H54 (cell line): ENCODE measurements at regions not wholly inside any gene's neighbourhood (a gene's known extent, or its start where the extent isn't known, plus 50 kb on each side); places are given as distances from the start of the nearest gene placed in this dataset.

ENCODE experiments used
- DNase-seq: peaks from one replicate; pipeline ENCODE4 v3.0.0; 2011; ENCODE audit warnings: low spot score, mixed read lengths; ENCODE audit not compliant: insufficient read length
- FAIRE-seq: peaks from 3 replicates; lab custom pipeline; 2011; peaks lifted over from hg19 to GRCh38; lab: Jason Lieb, UNC
- POLR2A ChIP-seq: IDR thresholded peaks from 2 replicates; pipeline ENCODE4 v1.6.1; 2011; ENCODE audit warnings: low read depth, mild to moderate bottlenecking, low read length

DNA sequence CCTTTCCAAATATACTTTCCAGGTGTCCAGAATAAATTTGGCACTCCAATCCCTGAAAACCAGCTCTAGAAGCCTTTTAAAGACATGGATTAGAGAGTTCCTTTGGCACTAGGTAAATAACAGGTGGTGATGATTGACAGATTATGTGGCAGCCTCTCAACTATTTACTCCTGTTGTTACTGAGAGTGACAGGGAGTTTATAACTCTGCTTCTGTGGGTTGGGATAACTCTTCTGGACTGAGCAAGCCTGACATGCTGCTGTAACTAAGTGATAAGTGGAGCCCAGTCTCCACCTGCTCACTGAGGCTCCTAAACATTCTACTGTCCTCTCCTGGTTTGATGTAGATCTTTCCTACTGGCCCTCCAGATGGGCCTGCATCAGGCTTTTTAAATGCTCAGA is 693.2 kb upstream of the FTMT start:
- FAIRE-seq = no peak
- no peak for DNase-seq
- TF ChIP-seq POLR2A = no peak

DNA sequence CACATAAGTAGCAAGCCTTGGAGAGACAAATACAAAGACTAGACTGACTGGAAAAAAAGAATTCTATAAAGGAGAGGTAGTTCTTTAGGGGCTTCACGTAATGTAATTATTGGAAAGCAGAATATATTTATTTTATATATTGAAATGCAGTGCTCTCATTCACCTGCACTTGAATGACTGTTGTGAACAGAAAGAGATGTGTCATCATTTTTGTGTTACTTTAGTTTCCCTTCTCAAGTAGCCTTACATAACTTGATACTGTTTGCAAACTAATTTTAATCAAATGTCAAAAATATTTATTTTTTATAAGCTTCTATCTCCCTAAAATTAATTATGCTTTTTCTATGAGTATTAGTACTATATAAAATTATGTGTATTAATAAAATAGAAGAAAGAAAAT is 691.1 kb upstream of the FTMT start:
- TF ChIP-seq POLR2A = no peak
- no peak for DNase-seq
- no peak for FAIRE-seq

DNA sequence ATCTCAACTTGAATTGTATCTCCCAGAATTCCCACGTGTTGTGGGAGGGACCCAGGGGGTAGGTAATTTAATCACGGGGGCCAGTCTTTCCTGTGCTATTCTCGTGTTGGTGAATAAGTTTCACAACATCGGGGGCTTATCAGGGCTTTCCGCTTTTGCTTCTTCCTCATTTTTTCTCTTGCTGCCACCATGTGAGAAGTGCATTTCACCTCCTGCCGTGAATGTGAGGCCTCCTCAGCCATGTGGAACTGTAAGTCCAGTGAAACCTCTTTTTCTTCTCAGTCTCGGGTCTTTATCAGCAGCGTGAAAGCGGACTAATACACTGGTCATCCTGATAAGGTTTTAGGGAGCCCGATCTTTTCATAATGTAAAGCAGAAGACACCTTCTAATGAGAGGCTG is 687.0 kb upstream of the FTMT start:
- DNase-seq = no peak
- FAIRE-seq = no peak
- no peak for TF ChIP-seq POLR2A

DNA sequence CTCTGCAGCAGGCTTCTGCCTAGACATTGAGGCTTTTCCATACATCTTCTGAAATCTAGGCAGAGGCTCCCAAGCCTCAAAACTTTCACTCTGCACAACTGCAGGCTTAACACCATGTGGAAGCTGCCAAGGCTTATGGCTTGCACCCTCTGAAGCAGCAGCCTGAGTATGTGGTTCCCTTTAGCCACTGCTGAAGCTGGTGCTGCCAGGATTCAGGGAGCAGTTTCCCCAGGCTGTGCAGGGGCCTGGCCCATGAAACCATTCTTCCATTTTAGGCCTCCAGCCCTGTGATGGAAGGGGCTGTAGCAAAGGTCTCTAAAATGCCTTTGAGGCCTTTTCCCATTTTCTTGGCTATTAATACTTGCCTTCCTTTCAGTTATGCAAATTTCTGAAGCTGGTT is 680.3 kb upstream of the FTMT start:
- no peak for TF ChIP-seq POLR2A
- FAIRE-seq = no peak

DNA sequence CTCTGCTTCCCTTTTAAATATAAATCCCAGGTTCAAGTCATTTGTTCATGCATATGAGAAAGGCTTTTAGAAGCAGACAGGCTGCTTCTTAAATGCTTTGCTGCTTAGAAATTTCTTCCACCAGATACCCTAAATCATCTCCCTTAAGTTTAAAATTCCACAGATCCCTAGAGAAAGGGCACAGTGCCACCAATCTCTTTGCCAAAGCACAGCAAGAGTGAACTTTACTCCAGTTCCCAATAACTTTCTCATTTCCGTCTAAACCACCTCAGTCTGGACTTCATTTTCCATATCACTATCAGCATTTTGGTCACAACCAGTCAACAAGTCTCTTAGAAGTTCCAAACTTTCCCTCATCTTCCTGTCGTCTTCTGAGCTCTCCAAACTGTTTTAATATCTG is 679.8 kb upstream of the FTMT start:
- FAIRE-seq = no peak
- no peak for DNase-seq
- no peak for TF ChIP-seq POLR2A

More for the DNA sequence above, 680.3 kb upstream of the FTMT start:
- DNase-seq = no peak

DNA sequence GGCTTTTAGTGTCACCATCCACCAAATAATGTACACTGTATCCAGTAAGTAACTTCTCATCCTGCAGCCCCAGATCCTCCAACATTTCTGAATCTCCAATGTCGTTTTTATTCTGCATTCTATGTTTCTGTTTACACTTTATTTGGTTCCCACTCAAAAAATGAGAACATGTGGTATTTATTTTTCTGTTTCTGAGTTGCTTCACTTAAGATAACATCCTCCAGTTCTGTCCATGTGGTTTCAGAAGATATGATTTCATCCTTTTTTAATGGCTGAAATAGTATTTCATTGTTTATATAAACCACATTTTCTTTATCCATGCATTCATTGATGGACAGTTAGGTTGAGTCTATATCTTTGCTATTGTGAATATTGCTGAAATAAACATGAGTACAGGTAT is 677.3 kb upstream of the FTMT start:
- FAIRE-seq (no peak), DNase-seq (no peak)
- no peak for TF ChIP-seq POLR2A

DNA sequence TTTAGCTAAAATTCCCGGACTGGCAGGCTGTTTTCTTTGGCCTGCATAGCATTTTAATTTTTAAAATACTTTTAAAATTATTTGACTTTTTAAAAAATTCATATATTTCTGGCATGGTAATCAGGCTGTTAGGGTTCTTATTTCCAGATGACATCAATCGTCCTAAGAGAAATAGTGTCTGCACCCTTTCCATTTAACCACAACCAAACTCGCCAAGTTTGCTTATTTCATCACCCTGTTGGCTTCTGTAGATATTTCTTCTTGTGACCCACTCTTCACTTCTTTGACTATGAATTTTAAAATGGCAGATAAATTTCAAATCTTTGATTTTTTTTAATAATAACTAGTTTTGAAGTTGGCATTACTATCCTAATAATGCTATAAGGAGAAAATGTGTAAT is 675.7 kb upstream of the FTMT start:
- DNase-seq = no peak
- no peak for FAIRE-seq
- no peak for TF ChIP-seq POLR2A

DNA sequence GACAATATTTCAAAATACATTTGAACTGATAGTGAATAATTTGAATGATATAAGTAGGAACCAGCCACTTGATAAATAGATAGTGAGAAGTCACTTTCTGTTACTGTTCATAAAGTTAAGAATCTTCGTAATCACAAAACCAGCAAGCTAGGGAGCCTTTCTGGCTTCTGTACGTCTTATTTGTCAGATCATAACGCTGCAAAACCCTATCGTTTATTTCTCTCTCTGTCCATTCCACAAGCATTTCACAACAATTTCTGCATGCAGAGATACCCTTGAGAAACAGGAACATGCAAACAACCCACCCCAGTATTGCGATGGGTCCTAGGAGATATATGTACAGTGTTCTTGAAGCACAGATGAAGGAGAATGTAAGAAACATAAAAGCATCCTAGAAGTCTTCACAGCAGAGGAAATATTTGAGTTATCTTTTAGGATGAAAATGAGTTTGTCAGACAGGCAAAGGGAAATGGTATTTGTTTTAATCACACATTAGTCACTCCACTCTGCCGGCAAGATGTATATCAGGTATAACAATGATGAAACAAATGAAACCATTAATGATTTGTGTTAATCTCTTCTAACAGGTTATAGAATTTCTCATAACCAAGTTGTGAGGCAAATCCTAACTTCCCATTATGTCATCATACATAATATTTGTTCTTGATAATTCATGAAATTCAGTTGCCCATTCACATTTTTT is 668.7 kb upstream of the FTMT start:
- no peak for FAIRE-seq
- no peak for TF ChIP-seq POLR2A
- DNase-seq = no peak

DNA sequence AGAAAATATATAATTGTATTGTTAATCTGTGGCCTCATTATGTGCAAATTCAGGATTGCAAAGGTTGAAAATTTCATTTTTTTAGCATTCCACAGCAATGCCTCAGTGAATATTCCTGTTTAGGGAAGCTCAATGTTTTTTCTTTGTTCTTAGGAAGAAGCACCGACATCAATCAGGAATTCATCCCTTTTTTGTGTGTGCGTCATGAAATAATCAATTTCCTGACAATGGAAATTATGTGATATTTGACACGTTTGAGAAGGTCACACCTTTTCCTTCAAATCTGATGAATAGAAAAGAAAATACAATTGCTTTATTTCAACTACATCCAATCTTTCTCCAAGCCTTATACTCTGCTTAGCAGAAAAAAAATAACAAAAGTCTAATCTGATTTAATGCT is 662.8 kb upstream of the FTMT start:
- no peak for DNase-seq
- FAIRE-seq = peak; percentile 6

DNA sequence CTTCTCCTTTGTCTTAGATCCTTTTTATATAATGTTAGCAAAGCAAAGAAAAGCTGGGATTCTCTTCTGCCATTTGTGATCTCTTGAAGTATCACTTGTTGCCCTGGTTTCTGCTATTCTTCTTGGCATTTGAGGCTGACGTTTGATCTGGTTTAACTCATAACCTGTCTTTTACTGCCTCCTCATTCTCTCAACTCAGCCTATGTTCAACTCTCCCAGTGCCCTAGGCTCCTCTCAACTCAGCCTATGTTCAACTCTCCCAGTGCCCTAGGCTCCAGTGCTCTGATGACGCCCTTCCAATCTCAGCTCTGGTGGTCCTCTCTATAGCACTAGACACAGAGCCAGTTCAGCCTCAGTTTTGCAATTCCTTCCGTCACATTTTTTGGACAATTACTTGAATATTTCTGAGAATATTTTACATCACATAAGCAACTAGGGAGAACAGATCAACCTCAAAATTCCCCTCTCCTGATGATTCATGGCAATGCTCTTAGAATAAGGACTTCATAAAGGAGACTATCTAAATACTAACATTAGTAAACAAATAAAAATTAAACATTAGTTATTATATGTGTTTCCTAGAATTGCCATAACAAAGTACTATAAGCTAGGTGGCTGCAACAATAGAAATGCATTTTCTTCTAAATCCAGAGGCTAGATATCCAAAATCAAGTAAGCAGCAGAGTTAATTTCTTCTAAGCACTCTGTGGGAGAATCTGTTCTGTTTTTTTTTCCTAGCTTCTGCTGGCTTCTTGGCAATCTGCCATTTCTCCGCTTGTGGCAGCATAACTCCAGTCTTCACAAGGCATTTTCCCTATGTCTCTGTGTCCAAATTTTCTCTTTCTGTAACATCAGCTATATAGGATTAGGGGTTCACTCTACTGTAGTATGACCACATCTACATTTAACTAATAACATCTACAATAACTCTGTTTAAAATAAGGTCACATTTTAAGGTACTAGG is 662.1 kb upstream of the FTMT start:
- no peak for TF ChIP-seq POLR2A
- DNase-seq (no peak), FAIRE-seq (no peak)

More for the DNA sequence above, 662.8 kb upstream of the FTMT start:
- TF ChIP-seq POLR2A = no peak

DNA sequence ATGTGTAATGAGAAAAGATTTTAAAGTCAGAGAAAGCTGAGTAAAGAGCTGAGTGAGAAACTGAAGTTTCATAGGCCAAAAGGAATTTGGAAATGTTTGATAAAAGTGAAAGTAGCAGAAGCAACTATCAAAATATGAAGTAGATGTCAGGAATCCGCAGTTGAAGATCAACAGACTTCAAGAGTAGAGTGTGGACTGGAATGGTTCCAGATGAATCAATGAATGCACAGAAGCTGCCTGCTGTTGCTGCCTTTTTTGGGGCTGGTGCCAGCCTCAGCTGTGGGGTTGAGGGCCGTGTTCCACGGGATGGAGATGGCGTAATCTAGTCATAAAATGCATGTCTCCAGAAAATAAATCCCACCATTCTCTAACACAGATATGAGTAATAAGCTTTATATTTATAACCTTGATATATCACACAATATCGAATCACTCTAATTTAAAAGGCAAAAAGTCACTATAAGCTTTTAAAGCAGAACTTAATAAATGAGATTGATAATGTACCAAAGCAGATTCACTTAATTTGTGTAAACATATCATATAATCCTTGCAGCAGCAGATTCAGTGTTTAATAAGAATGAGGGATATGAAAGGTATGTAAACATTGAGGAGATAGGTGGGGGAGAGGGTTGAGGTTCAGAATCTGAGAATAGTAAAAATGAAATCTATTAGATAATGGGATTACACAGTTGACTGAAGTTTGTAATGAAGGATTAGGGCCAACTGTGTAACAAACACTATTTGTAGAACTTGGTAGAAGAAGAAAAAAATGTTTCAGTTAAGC is 652.3 kb upstream of the FTMT start:
- FAIRE-seq (peak; percentile 61), DNase-seq (peak; percentile 7)
- no peak for TF ChIP-seq POLR2A

DNA sequence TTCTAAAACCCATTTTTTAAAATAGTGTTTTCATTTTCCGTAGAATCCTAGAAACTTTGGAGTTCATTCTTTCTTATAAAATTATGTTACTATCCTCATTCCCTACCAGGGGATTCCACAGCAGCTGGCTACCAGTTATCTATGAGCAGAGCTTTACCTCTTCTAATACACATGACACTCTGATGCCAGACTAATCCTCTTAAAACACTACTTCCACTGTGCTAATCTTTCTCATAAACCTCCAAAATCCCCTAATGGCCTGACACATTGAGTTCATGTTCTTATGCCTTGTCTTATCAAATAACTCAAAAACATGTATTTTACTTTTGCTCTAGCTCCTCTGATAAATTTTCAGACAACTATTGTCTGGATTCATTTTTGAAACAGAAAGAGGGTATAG is 633.6 kb upstream of the FTMT start:
- DNase-seq (no peak), FAIRE-seq (no peak)
- no peak for TF ChIP-seq POLR2A

DNA sequence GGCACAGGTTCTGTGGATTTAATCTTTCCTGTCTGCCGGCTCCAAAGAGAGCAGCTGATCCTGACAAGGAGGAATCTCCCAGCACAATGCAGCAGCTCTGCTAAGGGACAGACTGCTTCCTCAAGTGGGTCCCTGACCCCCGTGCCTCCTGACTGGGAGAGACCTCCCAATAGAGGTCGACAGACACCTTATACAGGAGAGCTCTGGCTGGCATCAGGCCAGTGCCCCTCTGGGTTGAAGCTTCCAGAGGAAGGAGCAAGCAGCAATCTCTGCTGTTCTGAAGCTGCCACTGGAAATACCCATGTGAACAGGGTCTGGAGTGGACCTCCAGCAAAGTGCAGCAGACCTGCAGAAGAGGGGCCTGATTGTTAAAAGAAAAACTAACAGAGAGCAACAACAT is 630.2 kb upstream of the FTMT start:
- no peak for TF ChIP-seq POLR2A
- DNase-seq = no peak
- FAIRE-seq = no peak

DNA sequence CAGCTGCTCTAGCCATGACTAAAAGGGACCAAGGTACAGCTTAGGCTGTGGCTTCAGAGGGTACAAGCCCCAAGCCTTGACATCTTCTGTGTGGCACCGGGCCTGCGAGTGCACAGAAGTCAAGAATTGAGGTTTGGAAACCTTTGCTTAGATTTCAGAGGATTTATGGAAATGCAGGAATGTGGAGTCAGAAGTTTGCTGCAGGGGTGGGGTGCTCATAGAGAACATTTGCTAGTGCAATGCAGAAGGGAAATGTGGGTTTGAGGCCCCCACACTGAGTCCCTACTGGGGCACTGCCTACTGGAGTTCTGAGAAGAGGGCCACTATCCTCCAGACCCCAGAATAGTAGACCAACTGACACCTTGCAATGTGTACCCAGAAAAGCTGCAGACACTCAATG is 624.9 kb upstream of the FTMT start:
- DNase-seq (no peak), FAIRE-seq (no peak)
- no peak for TF ChIP-seq POLR2A
